Fibroblast of the conjunctiva (primary cell): ENCODE measurements at regions not wholly inside any gene's neighbourhood (a gene's known extent, or its start where the extent isn't known, plus 50 kb on each side); places are given as distances from the start of the nearest gene placed in this dataset.
"Not testable (repeated sequence)": the region's sequence is repeated elsewhere in the genome, so short reads cannot be mapped to it uniquely, and the experiment has no call there.

Experiments
- DNase-seq: peaks from one replicate; pipeline ENCODE4 v3.0.0-alpha.2; 2010; ENCODE audit warnings: low read depth

DNA sequence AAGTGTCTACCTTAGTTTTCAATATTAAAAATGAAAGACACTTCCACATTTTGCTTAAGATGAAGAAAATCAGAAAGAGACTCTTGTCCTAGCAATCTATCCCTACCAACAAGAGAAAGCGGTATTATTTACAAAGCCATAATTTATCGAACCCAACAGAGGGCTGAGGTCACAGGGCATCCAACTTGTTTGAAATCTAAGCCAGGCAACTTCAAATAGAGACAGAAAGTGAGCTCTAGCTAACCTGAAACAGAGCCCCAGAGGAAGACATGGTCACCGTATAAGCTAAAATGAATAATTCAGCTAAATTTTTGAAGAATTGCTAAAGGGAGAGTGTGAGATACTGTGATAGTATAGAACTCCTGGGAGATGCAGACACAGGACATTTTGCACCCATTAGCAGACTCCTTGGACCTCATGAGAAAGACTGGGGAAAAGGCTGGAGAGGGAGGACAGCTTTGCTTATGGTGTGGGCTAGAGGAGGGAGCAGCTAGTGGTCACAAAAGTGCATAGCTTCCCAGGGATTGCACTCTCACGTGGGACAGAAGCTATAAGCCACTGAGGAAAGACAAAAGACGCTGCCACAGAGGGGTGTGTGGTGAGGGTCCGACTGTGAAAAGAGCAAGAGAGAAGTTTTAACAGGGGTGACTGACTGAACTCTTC is 624.2 kb upstream of the GRIN3A start:
- no peak for DNase-seq

DNA sequence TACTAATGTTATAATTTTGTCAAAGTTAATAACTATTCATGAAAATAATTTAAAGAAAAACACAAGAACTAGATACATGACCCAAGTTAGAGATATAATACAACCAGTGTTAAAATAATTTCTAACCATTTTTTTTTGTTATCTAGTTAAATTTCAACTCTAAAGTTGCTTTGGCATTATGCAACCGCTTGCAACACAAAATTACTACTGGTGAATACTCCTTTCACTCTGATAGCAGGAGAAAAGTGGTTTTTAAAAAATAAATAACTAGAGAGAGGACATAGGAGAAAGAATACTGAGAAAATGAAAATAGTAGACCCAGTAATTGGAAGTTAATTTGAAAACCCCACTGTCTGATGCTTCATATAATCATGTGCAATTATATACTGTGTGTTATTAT is 622.4 kb upstream of the GRIN3A start:
- no peak for DNase-seq

GRCh38 chr9:102355982-102356381 is 617.5 kb upstream of the GRIN3A start:
- DNase-seq = no peak

- DNase-seq = no peak
Observed at GRCh38 chr9:102354041-102354440, 615.6 kb upstream of the GRIN3A start.

- not testable (repeated sequence) for DNase-seq
Observed at GRCh38 chr9:102337471-102337870, 599.0 kb upstream of the GRIN3A start.

- no peak for DNase-seq
Observed at GRCh38 chr9:102309379-102309778, 570.9 kb upstream of the GRIN3A start.

DNA sequence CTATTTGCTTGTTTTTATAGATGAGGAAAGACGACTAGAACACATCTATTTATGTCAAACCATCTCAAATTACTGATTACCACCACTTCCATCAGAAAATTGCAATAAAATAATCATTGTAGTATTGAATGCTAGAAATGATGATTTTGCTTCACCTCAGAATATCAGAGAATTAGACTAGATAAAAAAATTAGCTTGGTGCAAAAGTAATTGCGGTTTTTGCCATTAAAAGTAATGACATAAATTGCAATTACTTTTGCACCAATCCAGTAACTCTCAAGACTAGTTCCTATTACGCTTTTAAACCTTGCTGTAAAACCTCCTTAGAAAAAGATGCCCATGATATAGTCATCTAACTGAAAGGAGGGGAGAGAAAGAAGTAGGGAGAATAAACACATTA is 556.7 kb upstream of the GRIN3A start:
- no peak for DNase-seq

- DNase-seq = no peak
Observed at GRCh38 chr9:102273952-102274351, 535.5 kb upstream of the GRIN3A start.

- DNase-seq = no peak
Observed at GRCh38 chr9:102253099-102253498, 514.7 kb upstream of the GRIN3A start.

GRCh38 chr9:102244916-102245315 is 506.5 kb upstream of the GRIN3A start:
- DNase-seq = no peak

DNA sequence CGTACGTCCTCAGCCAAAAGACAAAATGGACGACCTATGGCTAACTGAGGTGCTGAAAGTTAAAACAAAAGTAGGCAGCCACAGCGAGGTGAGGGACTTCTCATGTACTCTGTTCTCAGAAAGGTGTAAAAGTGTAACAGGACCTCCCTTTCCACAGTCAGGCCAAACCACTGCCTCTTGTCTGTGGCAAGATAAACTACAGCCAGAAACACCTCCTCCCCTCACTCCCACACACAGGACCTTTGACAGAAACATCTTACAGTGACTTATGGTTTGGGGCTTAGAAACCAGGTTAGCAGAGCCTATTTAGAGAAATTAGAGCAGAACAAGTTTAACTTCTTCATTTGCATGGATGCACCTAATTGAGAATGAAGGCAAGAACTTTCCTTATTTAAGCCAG is 499.1 kb upstream of the GRIN3A start:
- DNase-seq = no peak

DNA sequence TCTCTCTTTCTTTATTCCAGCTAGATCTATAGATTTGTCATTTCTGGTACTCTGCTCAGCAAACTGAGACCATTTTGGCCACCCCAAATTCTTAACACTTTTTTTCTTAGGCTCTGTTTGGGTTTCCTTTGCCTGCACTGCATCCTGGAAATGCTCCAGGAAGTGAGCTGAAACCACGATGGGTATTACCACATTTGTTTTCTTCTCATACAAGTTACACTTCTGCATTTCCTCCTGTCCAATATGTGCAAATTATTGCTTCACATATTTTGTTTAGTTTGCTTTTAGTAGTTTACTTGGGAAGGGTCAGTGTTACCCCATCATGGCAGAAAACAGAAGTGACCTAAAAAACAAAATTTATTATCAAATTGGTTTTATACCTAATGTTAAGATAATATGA is 498.6 kb upstream of the GRIN3A start:
- DNase-seq = no peak

DNA sequence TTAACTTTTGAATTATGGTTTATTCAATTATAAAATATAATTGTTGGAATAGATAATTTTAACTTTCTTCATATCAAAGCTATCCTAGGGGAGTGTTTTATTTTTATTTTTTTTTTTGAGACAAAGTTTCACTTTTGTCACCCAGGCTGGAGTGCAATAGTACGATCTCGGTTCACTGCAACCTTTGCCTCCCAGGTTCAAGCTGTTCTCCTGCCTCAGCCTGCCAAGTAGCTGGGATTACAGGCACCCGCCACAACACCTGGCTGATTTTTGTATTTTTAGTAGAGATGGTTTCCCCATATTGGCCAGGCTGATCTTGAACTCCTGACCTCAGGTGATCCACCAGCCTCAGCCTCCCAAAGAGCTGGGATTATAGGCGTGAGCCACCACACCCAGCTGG is 489.0 kb upstream of the GRIN3A start:
- not testable (repeated sequence) for DNase-seq

DNA sequence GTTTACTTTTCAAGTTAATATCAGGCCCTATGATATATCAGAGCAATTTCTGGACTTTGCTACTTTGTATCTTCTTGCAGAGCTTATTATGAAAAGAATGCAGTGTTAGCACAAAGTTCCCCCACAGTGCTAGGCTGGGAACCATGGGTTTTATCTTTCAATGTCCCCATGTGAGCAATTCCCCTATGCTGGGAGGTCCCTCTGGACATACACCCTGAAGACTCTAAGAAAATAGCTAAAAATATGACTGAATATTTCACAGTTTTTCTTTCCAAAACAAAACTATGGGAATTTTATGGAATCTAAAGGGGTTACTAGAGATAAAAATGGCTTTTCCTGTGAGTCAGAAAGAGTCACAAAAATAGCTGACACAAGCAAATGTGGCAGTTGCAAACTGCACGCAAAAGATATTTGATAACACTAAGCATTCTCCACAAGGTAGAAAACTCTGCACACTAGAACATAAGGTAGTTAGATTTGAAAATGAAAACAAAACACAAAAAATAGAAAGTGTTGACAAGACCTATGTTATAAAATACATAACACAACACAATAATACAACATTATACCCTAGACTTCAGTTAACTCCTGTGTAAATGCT is 487.5 kb upstream of the GRIN3A start:
- no peak for DNase-seq

DNA sequence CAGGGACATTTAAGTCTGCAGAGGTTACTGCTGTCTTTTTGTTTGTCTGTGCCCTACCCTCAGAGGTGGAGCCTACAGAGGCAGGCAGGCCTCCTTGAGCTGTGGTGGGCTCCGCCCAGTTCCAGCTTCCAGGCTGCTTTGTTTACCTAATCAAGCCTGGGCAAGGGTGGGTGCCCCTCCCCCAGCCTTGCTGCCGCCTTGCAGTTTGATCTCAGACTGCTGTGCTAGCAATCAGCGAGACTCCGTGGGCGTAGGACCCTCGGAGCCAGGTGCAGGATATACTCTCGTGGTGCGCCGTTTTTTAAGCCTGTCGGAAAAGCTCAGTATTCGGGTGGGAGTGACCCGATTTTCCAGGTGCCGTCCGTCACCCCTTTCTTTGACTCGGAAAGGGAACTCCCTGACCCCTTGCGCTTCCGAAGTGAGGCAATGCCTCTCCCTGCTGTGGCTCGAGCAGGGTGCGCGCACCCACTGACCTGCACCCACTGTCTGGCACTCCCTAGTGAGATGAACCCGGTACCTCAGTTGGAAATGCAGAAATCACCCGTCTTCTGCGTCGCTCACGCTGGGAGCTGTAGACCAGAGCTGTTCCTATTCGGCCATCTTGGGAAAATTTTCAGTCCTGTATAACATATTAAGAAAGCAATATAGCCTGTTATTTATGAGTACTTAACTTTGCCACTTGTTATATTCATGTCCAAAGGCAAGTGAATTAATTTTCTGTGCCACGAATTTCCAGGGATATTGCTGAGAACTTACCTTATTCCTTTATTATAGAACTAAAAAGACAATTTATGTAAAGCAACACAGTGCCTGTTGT is 485.1 kb upstream of the GRIN3A start:
- DNase-seq = not testable (repeated sequence)

- no peak for DNase-seq
Observed at GRCh38 chr9:102209176-102209575, 470.7 kb upstream of the GRIN3A start.

GRCh38 chr9:102206432-102206831 is 468.0 kb upstream of the GRIN3A start:
- DNase-seq = no peak

GRCh38 chr9:102205251-102205650 is 466.8 kb upstream of the GRIN3A start:
- DNase-seq = no peak

DNA sequence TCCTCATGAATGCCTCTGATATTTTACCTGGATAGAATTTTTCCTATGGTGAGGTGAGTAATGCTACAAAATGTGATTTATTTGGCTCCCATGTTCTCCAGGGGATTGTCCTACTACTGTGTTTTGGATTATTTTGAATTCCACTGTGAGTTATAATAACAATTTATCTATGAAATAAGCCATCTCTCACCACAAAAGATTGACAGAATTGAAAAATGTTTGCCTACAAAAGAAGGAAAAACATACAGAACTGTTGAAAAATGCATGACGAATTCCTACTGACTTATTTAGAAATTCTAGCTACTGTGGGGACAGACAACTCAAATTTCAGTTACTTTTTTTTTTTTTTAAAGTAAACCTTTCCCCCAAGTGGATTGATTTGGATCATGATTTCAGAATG is 463.7 kb upstream of the GRIN3A start:
- no peak for DNase-seq

GRCh38 chr9:102185962-102186361 is 447.5 kb upstream of the GRIN3A start:
- no peak for DNase-seq

GRCh38 chr9:102185371-102185770 is 446.9 kb upstream of the GRIN3A start:
- DNase-seq = no peak

GRCh38 chr9:102178811-102179210 is 440.4 kb upstream of the GRIN3A start:
- DNase-seq = no peak

- DNase-seq = not testable (repeated sequence)
Observed at GRCh38 chr9:102174202-102174601, 435.8 kb upstream of the GRIN3A start.
